ENCODE measurements at regions not wholly inside any gene's neighbourhood (a gene's known extent, or its start where the extent isn't known, plus 50 kb on each side); places are given as distances from the start of the nearest gene placed in this dataset.
"Not testable (repeated sequence)": the region's sequence is repeated elsewhere in the genome, so short reads cannot be mapped to it uniquely, and the experiment has no call there.

DNA sequence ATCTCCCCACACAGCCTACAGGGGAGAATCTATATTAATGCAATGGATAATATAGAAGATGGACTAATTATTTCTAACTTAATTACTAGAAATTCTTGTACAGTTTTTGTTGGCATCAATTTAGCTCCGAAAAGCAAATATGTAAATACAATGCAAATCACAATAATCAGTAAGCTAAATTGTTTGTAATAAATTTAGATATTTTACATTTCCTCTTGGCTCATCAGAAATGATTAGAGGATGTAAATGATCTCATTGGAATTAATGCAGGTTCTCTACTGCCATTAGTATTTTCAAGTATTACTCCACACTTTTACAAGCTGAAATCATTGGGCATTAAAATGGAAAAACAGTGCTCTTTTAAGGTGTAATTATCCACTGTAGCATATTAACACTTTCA is 741.8 kb upstream of the MIR17HG start:
- Histone ChIP-seq H3K27ac (ENCODE audit: low read depth, low read length) (no peak overlapping the region), H3K27me3 (ENCODE audit: insufficient read depth, low read length) (no peaks in the 10 kb centered on the region), H3K36me3 (ENCODE audit: insufficient read depth, low read length) (no peaks in the 10 kb centered on the region), H4K20me1 (ENCODE audit: insufficient read depth, low read length) (no peaks in the 10 kb centered on the region), H3K79me2 (ENCODE audit: insufficient read depth, low read length) (no peaks in the 10 kb centered on the region), H3K4me3 (ENCODE audit: insufficient read depth, low read length) (no peak overlapping the region), H2AFZ (ENCODE audit: low read length) (no peak overlapping the region), H3K4me1 (ENCODE audit: insufficient read depth, low read length) (no peaks in the 10 kb centered on the region), H3K9me3 (ENCODE audit: low read depth, low read length) (no peaks in the 10 kb centered on the region), H3K4me2 (ENCODE audit: insufficient read depth, low read length) (no peak overlapping the region)
- no peak for DNase-seq (ENCODE audit: insufficient read length, low spot score, missing footprints)
- TF ChIP-seq, protein P1, sequence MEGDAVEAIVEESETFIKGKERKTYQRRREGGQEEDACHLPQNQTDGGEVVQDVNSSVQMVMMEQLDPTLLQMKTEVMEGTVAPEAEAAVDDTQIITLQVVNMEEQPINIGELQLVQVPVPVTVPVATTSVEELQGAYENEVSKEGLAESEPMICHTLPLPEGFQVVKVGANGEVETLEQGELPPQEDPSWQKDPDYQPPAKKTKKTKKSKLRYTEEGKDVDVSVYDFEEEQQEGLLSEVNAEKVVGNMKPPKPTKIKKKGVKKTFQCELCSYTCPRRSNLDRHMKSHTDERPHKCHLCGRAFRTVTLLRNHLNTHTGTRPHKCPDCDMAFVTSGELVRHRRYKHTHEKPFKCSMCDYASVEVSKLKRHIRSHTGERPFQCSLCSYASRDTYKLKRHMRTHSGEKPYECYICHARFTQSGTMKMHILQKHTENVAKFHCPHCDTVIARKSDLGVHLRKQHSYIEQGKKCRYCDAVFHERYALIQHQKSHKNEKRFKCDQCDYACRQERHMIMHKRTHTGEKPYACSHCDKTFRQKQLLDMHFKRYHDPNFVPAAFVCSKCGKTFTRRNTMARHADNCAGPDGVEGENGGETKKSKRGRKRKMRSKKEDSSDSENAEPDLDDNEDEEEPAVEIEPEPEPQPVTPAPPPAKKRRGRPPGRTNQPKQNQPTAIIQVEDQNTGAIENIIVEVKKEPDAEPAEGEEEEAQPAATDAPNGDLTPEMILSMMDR (IDR thresholded peaks at IDR 0.05; ENCODE audit: extremely low read depth, low read depth, low read length), result no peak

DNA sequence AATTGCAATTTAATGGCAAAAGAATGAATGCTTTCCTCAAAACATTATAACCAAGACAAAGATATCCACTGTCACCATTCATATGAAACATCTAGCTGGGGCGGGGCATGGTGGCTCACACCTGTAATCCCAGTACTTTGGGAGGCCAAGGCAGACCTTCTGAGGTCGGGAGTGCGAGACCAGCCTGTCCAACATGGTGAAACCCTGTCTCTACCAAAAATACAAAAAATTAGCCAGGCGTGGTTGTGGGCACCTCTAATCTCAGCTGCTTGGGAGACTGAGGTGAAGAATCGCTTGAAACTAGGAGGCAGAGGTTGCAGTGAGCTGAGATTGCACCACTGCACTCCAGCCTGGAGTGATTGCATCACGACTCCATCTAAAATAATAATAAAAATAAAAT is 740.6 kb upstream of the MIR17HG start:
- H3K4me2 ChIP-seq (ENCODE audit: insufficient read depth, low read length); H3K4me1 ChIP-seq (ENCODE audit: insufficient read depth, low read length); H3K27ac ChIP-seq (ENCODE audit: low read depth, low read length); H3K27me3 ChIP-seq (ENCODE audit: insufficient read depth, low read length); DNase-seq (ENCODE audit: insufficient read length, low spot score, missing footprints); H3K9me3 ChIP-seq (ENCODE audit: low read depth, low read length); H4K20me1 ChIP-seq (ENCODE audit: insufficient read depth, low read length); H3K79me2 ChIP-seq (ENCODE audit: insufficient read depth, low read length); H2AFZ ChIP-seq (ENCODE audit: low read length); H3K4me3 ChIP-seq (ENCODE audit: insufficient read depth, low read length); H3K36me3 ChIP-seq (ENCODE audit: insufficient read depth, low read length): not testable (repeated sequence)

DNA sequence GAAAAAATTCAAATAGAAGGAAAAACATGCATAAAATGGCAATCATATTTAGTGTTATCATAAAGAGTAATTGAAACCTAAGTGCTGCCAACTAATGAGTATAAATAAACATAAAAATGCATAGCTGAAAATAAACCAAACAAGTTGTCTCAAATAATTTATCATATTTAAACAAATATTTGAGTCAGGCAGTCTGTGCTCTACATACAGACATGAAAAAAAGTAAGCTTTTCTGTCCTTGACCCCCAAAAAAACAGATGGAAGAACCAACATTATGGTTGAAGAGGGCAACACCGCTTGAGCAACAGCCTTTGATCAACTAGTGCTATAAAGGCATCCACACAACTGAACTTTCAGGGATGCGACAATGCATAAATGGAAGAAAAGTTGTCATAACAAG is 735.1 kb upstream of the MIR17HG start:
- no peaks in the 10 kb centered on the region for H3K36me3 ChIP-seq (ENCODE audit: insufficient read depth, low read length)
- no peak overlapping the region for H3K27ac ChIP-seq (ENCODE audit: low read depth, low read length)
- no peaks in the 10 kb centered on the region for H3K4me1 ChIP-seq (ENCODE audit: insufficient read depth, low read length)
- H3K4me3 ChIP-seq (ENCODE audit: insufficient read depth, low read length), result no peak overlapping the region
- H4K20me1 ChIP-seq (ENCODE audit: insufficient read depth, low read length), result no peaks in the 10 kb centered on the region
- DNase-seq (ENCODE audit: insufficient read length, low spot score, missing footprints), result no peak
- TF ChIP-seq, protein P1 (IDR thresholded peaks at IDR 0.05; ENCODE audit: extremely low read depth, low read depth, low read length), result no peak
- peaks cover 5% of the 10 kb centered on the region for H3K9me3 ChIP-seq (ENCODE audit: low read depth, low read length)
- no peaks in the 10 kb centered on the region for H3K27me3 ChIP-seq (ENCODE audit: insufficient read depth, low read length)
- no peak overlapping the region for H3K4me2 ChIP-seq (ENCODE audit: insufficient read depth, low read length)
- H3K79me2 ChIP-seq (ENCODE audit: insufficient read depth, low read length), result no peaks in the 10 kb centered on the region
- no peak overlapping the region for H2AFZ ChIP-seq (ENCODE audit: low read length)

DNA sequence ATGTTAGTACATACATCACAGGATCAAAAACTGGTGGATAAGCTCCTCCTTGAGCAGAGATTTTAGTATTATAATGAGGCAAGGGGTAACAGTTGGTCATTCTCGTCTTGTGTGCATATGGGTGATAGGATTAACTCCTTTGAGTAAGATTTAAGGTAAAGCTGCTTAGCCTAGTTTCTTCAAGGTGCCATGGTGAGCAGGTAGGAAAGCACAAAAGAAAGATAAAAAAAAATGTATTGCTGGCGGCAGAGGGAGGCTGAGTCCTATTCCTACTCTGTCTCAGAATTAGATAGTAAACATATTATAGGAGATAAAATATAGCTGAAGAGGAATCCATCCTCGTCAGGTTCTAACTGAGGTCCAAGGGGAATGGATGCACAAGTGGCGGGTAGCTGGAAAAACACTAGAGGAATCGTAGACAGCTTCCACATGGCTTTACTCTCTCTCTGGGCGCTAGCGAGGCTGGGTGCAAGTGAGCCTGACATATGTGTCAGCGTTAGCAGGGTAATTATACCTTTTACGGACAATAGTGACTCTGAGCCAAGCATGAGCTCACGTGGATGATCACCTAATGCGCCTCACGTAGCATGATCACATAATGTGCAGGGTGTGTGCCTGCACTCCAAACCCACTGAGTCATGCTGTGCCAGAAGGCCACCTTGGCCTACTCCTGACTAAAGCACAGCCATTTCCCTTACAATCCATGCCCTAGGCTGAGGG is 734.3 kb upstream of the MIR17HG start:
- Histone ChIP-seq H3K9me3 (ENCODE audit: low read depth, low read length) (peaks cover 5% of the 10 kb centered on the region), H3K27me3 (ENCODE audit: insufficient read depth, low read length) (no peaks in the 10 kb centered on the region), H2AFZ (ENCODE audit: low read length) (no peak overlapping the region), H3K4me2 (ENCODE audit: insufficient read depth, low read length) (no peak overlapping the region), H3K4me3 (ENCODE audit: insufficient read depth, low read length) (no peak overlapping the region), H3K36me3 (ENCODE audit: insufficient read depth, low read length) (no peaks in the 10 kb centered on the region), H3K79me2 (ENCODE audit: insufficient read depth, low read length) (no peaks in the 10 kb centered on the region), H4K20me1 (ENCODE audit: insufficient read depth, low read length) (no peaks in the 10 kb centered on the region), H3K4me1 (ENCODE audit: insufficient read depth, low read length) (no peaks in the 10 kb centered on the region), H3K27ac (ENCODE audit: low read depth, low read length) (no peak overlapping the region)
- DNase-seq (ENCODE audit: insufficient read length, low spot score, missing footprints), result no peak
- TF ChIP-seq, protein P1 (IDR thresholded peaks at IDR 0.05; ENCODE audit: extremely low read depth, low read depth, low read length), result no peak

All from osteoblast (primary cell).